ENCODE measurements at regions not wholly inside any gene's neighbourhood (a gene's known extent, or its start where the extent isn't known, plus 50 kb on each side); places are given as distances from the start of the nearest gene placed in this dataset.

- TF ChIP-seq POLR2A (IDR thresholded peaks at IDR 0.05) (no peak), POLR2AphosphoS5 (IDR thresholded peaks at IDR 0.05) (no peak)
- TF ChIP-seq, protein P1, sequence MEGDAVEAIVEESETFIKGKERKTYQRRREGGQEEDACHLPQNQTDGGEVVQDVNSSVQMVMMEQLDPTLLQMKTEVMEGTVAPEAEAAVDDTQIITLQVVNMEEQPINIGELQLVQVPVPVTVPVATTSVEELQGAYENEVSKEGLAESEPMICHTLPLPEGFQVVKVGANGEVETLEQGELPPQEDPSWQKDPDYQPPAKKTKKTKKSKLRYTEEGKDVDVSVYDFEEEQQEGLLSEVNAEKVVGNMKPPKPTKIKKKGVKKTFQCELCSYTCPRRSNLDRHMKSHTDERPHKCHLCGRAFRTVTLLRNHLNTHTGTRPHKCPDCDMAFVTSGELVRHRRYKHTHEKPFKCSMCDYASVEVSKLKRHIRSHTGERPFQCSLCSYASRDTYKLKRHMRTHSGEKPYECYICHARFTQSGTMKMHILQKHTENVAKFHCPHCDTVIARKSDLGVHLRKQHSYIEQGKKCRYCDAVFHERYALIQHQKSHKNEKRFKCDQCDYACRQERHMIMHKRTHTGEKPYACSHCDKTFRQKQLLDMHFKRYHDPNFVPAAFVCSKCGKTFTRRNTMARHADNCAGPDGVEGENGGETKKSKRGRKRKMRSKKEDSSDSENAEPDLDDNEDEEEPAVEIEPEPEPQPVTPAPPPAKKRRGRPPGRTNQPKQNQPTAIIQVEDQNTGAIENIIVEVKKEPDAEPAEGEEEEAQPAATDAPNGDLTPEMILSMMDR (IDR thresholded peaks at IDR 0.05 in 8 of 11, conservative IDR thresholded peaks at IDR 0.05 in 3 of 11) = no peak
These were observed 70.5 kb upstream of the QRFPR start for GRCh38 chr4:121451310-121451709.
